ENCODE measurements at regions not wholly inside any gene's neighbourhood (a gene's known extent, or its start where the extent isn't known, plus 50 kb on each side); places are given as distances from the start of the nearest gene placed in this dataset.

DNA sequence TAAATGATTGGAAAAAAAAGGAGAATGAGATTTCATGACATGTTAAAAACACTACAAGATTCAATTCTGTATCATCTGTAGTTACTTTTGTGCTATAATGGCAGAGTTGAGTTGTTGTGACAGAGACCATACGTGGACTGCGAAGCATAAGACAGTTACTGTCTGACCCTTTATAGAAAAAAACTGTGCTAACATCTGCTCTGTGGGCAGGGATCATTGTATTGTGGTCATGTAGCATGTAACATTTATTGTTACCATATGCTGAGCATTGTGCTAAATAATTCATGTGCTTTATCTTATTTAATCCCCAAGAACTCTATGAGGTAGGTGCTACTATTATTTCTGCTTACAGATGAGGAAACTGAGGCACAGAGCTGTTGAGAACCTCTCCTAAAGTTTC is 147.3 kb upstream of the HMHB1 start:
- DNase-seq (ENCODE audit: low spot score): no peak

DNA sequence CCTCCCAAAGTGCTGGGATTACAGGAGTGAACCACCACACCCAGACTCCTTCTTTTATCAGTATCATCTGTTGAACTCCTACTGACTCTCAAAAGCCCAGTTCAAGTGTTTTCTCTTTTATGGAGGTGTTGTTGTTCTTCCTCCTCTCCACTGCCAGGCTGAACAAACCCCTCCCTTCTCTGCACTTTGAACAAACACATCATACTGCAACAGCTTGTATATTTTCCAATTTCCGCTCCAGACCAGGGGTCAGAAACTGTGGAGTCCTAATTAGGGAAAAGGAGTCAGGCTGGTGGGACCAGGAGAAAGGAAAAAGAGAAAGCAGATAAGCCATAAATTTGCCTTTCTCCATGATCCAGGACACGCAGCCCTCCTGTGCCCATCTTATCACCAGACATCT is 148.1 kb upstream of the HMHB1 start:
- DNase-seq (ENCODE audit: low spot score): no peak

DNA sequence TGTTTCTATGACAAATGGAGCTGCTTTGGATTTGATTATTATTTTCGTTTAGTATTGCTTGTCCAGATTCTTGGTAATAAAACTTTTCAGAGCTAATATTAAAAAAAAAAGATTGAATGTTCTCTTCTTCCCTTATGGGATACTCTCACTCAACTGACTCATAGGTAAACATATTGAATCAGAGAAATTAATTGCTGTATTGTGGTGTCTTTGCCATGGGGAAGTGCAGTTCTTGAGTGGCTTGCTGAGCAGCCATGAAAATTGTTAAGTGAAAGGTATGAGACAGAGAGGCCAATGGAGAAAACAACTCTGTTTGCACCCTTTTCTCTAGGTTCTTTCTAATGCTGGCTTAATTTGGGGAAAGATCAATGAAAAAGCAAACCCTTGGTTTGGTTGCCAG is 149.9 kb upstream of the HMHB1 start:
- DNase-seq (ENCODE audit: low spot score): no peak

DNA sequence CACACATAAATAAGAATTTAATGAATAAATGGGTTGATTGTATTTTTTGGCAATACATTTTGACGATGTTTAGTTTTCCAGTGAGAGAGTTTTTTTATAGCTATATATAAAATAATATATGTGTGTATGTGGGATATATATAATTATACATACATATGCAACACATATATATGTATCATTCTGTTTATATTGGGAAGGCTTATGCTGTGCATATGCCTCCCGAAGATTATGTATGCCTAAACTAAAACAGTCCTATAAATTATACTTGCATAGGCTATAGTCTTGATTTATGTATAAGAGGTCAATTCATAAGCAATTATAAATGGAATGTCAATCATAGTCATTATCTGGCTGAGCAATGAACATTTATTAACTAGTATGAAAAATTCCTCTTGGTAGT is 151.3 kb upstream of the HMHB1 start:
- no peak for DNase-seq (ENCODE audit: low spot score)

DNA sequence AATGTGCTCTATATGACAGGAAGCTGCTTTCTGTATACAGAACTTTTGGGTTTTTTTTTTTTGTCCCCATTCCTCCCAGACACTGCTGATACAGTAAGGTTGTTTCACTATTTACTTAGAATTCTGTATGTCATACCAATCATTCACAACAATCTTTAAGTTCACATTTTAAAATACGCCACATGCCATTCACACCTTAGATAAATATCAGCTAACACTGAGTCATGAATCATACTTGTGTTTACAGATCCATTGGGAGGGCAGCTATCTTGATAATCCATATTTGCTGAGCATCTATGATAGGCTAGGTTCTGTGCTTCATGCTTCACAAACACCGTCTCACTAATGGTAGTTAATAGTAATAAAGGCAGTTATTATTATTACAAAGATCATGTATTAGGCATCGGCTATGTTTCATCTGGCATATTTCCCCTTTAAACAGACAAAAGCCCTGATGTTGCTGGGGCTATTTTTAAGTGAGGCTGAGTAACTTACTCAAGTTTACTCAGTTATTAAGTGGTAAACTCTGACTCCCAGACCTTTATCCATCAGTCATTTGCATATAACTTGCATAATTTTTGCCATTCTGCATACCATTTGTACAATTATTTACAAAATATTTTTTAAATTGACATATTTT is 152.2 kb upstream of the HMHB1 start:
- no peak for DNase-seq (ENCODE audit: low spot score)

DNA sequence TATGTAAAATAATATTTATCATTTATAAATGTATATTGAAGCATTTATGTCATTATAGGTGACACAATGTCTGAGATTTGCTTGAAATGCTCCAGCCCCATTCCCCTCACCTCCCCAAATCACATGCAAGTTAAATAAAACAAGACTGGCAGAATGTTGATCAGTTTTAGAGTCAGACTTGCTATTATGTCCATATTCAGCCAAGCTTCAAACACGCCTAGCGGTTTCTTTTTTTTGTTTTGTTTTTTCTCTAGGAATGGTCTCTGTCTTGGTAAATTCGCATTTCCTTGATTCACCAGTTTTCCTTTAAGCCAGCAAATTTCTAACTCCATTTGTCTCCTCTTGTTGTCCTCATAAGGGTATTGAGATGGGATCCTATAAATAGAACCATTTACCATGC is 153.0 kb upstream of the HMHB1 start:
- DNase-seq (ENCODE audit: low spot score): no peak

DNA sequence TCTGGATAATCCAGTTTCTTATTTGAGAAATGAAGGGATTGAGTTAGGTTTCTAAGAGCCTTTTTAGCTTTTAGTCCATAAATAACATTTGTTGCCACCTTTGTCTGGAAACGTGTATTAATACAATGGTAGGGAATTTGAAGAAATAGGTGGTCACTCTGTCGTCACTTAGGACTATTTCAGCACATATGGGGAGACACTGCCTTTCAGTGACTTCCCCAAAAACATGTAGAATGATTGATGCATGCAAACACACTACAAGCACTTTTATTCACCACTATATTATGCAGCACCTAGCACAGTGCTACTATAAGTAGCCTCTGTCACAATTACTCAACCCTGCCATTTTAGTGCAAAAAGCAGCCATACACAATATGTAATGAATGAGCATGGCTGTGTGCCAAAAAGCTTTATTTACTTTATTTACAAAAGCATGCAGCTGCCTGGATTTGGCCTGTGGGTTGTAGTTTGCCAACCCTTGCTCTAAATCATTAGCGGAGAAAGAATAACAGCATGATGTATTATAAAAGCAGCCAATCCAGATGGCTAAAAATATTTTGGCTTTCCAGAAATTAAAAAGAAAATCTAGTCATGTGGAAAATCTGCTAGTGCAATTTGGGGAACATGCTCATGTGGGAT is 154.2 kb upstream of the HMHB1 start:
- peak; percentile 13 for DNase-seq (ENCODE audit: low spot score)

DNA sequence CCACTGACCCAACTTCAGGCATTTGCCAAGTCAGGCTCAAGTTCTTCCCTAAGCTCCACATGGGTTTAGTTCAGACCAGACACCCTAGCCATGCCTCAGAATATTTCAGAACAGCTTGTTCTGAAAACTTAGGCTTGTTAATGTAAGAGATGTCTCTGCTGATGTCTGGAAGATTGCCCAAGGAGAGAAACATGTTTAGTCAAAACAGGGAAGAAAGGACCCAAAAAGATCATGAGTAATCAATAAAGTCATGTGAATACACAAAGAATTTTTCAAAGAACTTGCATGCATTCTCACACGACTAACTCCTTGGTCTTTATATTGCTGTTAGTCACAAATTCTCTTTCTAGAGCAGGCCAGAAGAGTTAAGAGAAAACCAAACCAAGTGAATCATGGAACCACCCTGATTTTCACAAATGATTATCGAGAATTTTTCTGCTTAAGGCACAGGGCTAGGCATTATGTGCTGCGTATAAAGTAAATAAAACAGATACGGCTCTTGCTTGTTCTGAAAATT is 158.1 kb upstream of the HMHB1 start:
- DNase-seq (ENCODE audit: low spot score): no peak

DNA sequence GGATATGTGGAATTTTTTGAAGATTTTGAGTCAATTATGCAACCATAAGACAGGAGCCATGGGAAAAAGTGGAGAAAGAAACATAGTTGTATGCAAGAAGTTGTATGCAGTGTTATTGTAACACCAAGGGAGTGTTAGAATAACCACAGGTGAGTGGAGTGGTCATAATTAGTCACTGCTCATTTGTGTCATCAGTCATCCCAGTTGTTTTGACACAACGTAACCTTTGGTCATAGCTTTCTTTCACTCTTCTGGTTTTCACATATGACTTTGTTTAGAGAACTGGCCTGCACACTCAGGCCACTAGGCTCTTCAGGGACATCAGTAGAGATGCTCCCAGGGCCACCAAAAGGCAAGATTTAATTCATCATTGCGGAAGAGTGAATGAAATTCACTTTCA is 158.7 kb upstream of the HMHB1 start:
- no peak for DNase-seq (ENCODE audit: low spot score)

DNA sequence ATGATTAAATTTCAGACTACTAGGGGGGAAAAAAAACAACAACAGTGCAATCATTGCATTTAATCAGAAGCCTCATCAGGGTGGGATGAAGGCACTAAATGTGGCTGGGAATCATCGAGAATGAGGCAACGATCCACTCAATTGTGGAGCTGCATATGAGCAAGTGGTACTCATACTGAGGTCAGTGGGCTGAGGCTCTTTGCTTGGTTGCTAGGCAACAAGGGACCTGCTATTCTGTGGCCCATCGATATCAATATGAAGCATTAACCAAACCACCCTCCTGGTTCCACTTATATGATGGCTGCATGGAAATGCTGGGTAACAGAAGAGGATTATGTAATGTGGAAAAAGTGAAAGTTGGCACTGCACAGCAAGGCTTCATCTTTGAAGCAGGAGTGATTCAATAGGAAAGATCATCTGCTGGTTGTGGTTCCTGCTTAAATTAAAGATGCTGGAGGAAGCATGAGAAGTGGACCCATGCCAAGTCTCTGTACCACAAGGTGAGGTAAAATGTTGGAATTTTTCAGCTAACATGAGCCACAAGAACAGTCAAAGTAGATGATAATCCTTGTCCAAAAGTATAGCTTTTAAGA is 159.8 kb upstream of the HMHB1 start:
- DNase-seq (ENCODE audit: low spot score): no peak

DNA sequence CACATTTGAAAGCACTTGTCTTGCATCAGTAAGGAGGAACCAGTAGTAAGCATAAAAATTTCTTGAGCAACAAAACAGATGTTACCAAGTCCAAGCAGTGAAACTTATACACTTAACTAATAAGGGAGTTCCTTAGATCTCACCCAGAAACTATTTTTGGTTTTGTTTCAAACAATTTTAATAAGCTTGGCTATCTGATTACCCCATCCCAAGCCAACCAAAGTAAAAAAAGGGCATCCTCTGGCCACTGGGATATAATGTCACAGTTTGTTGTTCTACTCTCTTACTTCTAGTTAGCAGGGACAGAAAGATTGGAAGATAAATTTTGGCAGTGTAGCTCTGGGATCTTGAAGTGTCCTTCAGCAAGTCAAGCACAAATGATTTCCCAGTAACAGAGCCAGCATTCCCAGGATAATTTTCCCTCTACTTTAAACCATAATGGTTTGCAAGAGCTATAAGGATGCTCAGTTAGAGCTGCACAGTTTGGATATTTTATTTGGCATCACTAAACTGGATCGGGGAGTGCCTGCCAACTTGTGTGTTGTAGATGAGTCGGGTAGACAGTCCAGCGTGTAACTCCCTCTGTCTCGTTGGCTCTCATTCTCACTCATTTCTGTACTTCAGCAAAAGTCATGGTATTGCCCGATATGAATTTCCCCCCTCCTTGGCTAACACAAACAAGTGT is 161.9 kb upstream of the HMHB1 start:
- DNase-seq (ENCODE audit: low spot score): no peak

DNA sequence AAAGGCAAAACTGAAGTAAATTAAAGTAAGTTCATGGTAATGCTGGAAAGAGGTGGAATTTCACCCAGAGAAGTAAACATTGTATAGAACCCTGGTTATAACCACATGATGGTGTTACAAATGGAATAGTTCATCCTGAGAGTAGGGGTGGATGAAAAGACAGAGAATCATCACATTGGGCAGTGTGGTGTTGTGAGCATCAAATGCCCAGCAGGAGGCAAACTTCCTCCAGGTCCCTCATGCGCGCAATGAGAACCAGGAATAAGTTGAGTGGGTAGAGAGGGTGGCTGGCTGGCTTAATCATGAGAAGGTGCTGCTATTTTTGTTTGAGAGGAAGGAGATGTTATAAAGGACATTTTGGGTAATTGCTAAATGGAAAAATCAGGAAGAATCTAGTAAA is 163.3 kb upstream of the HMHB1 start:
- no peak for DNase-seq (ENCODE audit: low spot score)

DNA sequence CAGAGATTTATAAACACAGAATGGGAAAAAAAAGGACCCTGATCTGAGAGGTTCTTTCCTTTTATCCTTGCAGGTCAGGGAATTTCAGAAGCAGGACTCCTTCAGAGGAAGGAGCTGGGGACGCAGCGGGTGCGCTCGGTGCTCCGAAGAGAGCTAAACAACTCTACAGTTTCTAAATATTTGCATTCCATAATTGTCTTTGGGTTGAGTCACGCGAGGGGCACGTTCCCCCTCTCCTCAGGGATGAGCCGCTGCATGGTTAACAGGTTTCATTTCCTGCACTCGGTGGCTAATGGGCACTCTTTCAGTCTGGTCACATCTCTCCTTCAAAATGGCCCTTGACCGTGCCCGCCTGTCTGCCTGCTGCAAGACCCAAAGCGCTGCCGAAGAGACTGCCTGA is 165.0 kb upstream of the HMHB1 start:
- no peak for DNase-seq (ENCODE audit: low spot score)

DNA sequence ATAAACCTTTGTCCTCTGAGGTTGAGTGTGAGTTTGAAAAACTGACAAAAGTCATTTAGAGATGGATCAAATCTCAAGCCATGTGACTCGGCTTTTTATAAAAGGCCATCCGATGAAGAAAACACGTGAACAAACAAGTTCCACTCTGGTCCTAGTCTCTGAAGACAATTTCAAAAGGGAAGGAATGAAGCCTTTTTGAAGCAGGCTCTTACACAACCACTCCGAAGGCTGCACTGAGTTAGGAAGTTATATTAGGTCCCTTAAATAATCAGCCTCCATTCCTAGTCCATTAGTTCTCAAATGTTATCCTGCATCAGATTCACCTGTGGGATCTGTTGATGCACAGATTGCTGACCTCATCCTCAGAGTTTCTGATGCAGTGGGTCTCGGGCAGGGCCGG is 166.6 kb upstream of the HMHB1 start:
- no peak for DNase-seq (ENCODE audit: low spot score)

DNA sequence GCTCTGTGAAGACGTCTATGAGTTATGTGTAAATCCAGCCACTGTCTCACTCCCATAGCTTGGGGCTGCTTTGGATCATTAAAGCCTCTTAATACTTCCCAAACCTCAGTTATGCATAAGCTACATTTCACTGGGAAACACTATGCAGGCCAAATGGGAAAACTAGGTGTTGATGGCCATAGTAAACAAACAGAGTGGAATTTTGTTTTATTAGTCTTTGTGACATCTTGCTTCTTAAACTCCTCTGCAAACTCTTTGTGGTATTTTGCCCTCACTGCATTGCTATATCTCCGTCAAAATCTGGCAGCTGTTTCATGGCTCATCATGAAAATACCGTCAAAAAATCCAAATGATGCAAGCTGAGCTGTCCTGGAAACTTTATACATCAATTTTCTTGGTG is 167.2 kb upstream of the HMHB1 start:
- DNase-seq (ENCODE audit: low spot score): no peak

DNA sequence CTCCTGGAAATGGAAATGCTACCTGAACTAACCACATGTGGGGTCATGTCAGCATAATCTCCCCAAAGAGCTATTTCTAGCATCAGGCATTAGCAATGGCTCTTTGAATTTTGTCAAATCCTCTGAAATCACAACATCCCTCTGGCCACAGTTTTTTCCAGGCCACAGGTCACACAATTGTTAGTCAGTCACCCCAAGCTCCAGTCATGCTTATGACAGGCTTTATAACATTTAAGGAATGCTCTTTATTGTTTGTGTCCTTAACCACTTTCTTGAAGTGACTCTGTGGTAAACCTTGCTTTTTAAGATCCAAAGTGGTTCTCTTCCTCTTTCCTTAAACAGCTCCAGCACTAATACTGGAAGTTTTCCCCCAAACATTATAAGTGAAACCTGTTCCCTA is 169.2 kb upstream of the HMHB1 start:
- DNase-seq (ENCODE audit: low spot score): no peak

DNA sequence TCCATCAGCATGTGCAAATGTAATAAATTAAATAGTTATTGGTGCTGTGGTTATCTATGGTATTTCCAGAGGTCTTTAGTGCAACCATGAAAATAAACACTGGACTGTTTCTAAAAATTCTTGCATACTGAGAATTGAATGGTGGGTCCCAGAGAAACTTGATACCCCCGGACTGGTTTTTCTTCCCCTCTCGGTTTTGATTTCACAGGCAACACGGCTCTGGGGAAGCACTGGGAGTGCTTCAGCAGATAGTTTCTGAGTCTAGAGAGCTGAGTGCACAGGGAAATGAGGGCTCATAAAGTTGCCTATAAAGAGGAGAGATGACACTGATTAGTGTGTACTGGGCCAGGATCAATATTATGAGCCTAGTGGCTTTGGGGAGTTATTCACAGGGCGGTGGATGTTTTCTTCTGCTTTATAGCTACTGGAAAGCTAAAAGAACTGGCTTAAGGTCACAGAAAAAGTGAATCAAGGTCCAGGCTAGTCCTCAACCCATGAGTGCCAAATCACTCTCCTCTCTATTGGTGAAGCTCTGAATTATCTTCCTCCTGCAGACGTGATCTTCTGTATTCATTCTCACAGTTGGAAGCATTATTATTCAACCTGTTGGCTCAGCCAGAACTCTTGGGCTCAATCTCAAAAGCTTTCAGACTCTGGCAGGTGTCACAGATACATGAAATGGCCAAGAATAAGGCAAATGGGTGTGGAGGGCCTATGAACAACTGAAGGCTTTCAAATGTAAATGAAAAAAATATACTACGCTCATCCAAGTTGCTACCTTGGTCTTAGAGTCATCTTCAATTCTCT is 170.2 kb upstream of the HMHB1 start:
- no peak for DNase-seq (ENCODE audit: low spot score)

DNA sequence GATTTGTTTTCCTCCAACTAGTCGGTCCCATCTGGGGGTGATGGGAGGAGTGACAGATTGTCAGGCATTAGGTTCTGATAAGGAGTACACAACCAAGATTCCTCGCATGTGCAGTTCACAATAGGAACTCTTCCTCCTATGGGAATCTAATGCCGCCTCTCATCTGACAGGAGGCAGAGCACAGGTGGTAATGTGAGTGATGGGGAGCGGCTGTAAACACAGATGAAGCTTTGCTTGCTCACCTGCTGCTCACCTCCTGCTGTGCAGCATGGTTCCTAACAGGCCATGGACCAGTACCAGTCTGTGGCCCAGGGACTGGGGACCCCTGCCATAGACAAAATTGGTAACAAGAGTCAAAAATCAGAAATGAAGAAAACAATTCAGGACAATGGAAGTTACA is 173.3 kb upstream of the HMHB1 start:
- DNase-seq (ENCODE audit: low spot score): no peak

DNA sequence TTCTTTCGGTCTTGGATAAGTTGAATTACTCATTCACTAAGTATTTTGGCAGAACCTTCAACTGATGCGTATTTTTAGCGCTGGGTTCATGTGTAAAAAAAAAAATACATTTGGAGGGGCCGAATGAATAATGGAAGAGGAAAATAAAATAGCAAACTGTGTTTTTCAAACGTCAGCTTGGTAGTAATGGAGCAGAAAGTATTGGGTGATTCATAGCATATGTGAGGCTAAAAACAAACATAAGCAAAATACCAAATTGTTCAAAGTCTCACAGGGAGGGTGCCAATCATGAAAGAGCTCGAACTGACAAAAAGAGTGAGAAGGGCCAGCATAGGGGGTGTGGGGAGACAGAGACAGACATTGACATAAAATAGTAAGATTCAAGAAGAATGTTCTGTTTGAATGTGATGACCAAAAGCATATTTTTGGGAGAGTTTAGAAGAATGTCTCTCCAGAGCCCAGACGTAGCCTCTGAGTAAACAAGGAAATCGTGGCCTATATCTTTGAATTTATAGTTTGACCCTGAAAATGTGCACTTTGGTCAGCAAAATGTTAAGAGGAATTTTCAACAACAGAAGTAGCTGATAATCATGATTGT is 174.9 kb upstream of the HMHB1 start:
- no peak for DNase-seq (ENCODE audit: low spot score)

DNA sequence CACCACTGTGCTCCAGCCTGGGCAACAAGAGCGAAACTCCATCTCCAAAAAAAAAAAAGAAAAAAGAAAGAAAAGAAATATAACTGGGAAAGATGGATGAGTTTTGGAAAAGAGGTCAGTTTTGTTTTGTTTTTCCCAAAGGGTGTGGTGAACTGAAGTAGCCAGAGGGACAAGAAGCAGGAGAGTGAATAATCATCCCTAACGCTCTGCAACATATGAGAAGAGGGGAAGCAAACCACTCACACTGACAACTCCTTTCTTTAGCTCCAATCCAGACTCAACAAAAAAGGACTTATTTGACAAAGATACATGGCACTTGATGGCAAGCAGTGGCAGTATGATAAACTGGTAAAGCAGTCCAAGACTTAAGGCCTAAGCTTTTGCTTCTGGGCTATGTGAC is 176.1 kb upstream of the HMHB1 start:
- DNase-seq (ENCODE audit: low spot score): no peak

DNA sequence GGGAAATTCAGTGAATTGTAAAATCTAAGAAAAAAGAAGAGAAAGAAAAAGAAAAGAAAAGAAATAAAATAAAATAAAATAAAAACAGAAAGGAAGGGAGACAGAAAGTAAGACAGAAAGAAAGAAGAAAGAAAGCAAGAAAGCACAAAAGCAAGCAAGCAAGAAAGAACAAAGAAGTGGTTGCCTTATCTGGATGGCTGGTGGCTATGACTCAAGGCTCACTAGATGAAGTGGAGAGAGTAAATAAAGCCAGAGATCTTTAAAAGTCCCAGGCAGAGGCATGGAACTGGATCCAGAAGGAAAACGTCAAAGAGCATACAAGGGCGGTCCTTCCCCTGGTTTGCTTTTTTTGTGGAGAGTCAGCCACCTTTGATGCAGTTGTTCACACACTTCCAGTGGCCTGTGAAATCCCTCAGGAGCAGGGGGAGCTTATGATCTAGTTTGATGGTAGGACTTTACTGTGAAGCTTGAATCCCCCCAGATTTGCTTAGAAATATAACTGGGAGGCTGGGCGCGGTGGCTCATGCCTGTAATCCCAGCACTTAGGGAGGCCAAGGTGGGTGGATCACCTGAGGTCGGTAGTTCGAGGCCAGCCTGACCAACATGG is 176.7 kb upstream of the HMHB1 start:
- DNase-seq (ENCODE audit: low spot score): no peak

DNA sequence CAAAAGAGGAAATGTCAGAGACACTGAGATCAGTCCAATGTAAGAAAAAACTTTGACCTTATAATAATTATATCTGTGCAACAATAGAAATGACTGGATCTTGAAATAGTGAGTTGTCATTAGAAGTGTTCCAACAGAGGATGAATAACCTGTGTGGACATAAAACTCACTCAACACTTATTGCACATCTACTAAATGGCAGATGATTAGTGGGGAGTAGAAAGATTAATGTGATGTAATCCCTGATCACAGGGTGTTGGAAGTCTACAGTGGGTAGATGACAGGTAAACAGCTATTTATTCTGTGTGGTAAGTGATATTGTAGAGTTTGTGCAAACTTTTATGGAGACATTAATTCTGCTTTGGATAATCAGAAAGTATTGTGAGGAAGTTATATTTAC is 177.3 kb upstream of the HMHB1 start:
- no peak for DNase-seq (ENCODE audit: low spot score)
